HFFc6 (cell line): ENCODE measurements at regions not wholly inside any gene's neighbourhood (a gene's known extent, or its start where the extent isn't known, plus 50 kb on each side); places are given as distances from the start of the nearest gene placed in this dataset.

Experiments
- DNase-seq: peaks from one replicate; pipeline ENCODE4 v3.0.0-alpha.2; 2018
- H3K27ac Mint-ChIP-seq: 2 replicates; pipeline ENCODE4 v1.8.0; 2020; ENCODE audit warnings: mild to moderate bottlenecking, mixed read lengths
- H3K27me3 Mint-ChIP-seq: 2 replicates; pipeline ENCODE4 v1.8.0; 2021; ENCODE audit warnings: mild to moderate bottlenecking, moderate library complexity, mixed read lengths; ENCODE audit not compliant: insufficient read depth
- H3K36me3 Mint-ChIP-seq: 2 replicates; pipeline ENCODE4 v1.8.0; 2021; ENCODE audit warnings: low read depth, mixed read lengths
- H3K4me1 Mint-ChIP-seq: 2 replicates; pipeline ENCODE4 v1.8.0; 2020; ENCODE audit warnings: low read depth, mixed read lengths
- H3K4me3 Mint-ChIP-seq: 2 replicates; pipeline ENCODE4 v1.8.0; 2020; ENCODE audit warnings: mild to moderate bottlenecking, moderate library complexity, mixed read lengths
- H3K9me3 Mint-ChIP-seq: 2 replicates; pipeline ENCODE4 v1.8.0; 2020; ENCODE audit warnings: mild to moderate bottlenecking, mixed read lengths
- CTCF ChIP-seq: fragments of 200-600 bp; sonication (generic); IDR thresholded peaks from 2 replicates; pipeline ENCODE4 v1.5.0; 2021; ENCODE audit warnings: antibody characterized with exemption, mild to moderate bottlenecking

- Mint-ChIP-seq H3K9me3 (no peaks in the 10 kb centered on the region), H3K27ac (no peak overlapping the region), H3K4me1 (no peaks in the 10 kb centered on the region), H3K4me3 (no peak overlapping the region), H3K36me3 (no peaks in the 10 kb centered on the region), H3K27me3 (peaks cover 42% of the 10 kb centered on the region)
- no peak for TF ChIP-seq CTCF
- DNase-seq: no peak
Observed at GRCh38 chr22:44402196-44403111, 89.7 kb upstream of the SHISAL1 start.

DNA sequence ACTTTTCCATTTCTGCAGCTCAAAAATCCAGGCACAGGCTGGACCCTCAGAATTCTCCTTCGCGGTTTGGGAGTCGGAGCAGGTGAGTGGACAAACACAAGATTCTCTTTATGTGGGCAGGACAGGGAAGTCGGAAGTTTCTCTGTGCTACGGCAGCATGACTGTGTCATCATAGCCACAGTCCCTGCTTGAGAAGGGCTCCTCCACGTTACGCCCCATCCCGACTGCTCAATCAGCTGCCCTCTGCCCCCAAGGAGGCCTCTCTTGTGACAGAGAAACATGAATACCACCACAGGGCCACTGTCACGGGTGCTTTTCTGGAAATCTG lies 89.0 kb upstream of the SHISAL1 start:
- TF ChIP-seq CTCF: no peak
- DNase-seq: no peak
- Mint-ChIP-seq H3K27ac (no peak overlapping the region), H3K9me3 (no peaks in the 10 kb centered on the region), H3K4me3 (no peak overlapping the region), H3K27me3 (peaks cover 37% of the 10 kb centered on the region), H3K4me1 (no peaks in the 10 kb centered on the region), H3K36me3 (no peaks in the 10 kb centered on the region)

DNA sequence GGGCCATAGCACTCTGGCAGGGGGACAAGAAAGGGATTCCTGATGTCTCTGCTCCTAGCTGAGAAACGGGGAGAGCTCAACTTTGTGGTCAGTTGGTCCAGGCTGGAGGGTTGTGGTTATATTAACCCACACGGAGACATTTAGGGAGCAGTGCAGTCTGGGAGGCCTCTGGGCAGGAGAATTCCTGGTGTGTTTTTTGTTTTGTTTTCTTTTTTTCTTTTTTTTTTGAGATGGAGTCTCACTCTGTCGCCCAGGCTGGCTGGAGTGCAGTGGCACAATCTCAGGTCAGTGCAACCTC lies 88.0 kb upstream of the SHISAL1 start:
- Mint-ChIP-seq H3K36me3 (no peaks in the 10 kb centered on the region), H3K27ac (no peak overlapping the region), H3K9me3 (no peaks in the 10 kb centered on the region), H3K4me1 (no peaks in the 10 kb centered on the region), H3K27me3 (peaks cover 34% of the 10 kb centered on the region), H3K4me3 (no peak overlapping the region)
- DNase-seq: no peak
- TF ChIP-seq CTCF: no peak

DNA sequence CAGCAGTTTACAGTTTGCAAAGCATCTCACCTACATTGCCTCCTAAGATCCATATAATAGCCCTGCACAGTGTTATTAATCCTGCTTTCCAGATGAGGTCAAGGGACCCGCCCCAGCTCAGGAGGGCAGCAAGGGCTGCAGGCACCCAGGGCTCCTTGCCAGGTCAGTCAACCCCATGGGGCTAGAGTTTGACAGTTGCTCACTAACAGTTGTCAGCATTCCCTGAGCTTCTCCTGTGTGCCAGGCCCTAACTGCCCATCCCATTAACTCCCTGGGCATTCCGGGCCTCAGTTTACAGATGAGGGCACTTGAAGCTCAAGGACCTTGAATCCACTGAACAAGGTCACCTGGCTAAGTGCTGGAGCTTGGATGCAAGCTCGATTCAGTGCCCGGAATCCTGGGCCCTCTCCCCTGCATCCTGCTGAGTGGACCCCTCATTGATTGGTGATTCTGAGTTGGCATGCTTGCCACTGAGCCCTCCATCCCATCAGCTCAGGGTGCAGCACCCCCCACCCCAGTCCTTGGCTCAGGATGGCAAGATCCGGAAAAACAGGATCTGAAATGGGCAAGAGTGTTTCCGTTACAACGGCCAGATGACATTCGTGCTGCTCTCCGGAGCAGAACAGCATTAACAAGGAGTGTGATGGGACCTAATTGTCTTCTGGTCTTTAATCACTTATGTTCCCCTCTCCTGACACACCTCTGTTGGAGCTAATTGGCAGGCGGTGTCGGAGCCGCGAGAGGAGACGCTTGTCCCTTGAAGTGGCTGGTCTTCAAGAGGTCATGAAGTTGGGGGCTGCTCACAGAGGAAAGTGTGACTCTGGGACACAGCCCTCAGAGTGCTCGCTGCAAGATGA lies 87.4 kb upstream of the SHISAL1 start:
- Mint-ChIP-seq H3K4me3 (no peak overlapping the region), H3K27ac (no peak overlapping the region), H3K4me1 (no peaks in the 10 kb centered on the region), H3K9me3 (no peaks in the 10 kb centered on the region), H3K36me3 (no peaks in the 10 kb centered on the region), H3K27me3 (peaks cover 34% of the 10 kb centered on the region)
- DNase-seq: no peak
- no peak for TF ChIP-seq CTCF

- H3K36me3 Mint-ChIP-seq: no peaks in the 10 kb centered on the region
- TF ChIP-seq CTCF: no peak
- no peak overlapping the region for H3K4me3 Mint-ChIP-seq
- H3K9me3 Mint-ChIP-seq: no peaks in the 10 kb centered on the region
- DNase-seq: no peak
- H3K27me3 Mint-ChIP-seq: peaks cover 34% of the 10 kb centered on the region
- no peak overlapping the region for H3K27ac Mint-ChIP-seq
- no peaks in the 10 kb centered on the region for H3K4me1 Mint-ChIP-seq
Observed at GRCh38 chr22:44398856-44399837, 86.4 kb upstream of the SHISAL1 start.
